Erythroblast (primary cell): ENCODE measurements at regions not wholly inside any gene's neighbourhood (a gene's known extent, or its start where the extent isn't known, plus 50 kb on each side); places are given as distances from the start of the nearest gene placed in this dataset.

Experiments used
- GATA1 ChIP-seq: IDR thresholded peaks from 2 replicates; pipeline ENCODE4 v1.6.1; 2011; ENCODE audit warnings: low read depth, mild to moderate bottlenecking, control low read depth, low read length, moderate library complexity
- POLR2A ChIP-seq: IDR thresholded peaks from 2 replicates; pipeline ENCODE4 v1.6.1; 2011; ENCODE audit warnings: mild to moderate bottlenecking, low read length

DNA sequence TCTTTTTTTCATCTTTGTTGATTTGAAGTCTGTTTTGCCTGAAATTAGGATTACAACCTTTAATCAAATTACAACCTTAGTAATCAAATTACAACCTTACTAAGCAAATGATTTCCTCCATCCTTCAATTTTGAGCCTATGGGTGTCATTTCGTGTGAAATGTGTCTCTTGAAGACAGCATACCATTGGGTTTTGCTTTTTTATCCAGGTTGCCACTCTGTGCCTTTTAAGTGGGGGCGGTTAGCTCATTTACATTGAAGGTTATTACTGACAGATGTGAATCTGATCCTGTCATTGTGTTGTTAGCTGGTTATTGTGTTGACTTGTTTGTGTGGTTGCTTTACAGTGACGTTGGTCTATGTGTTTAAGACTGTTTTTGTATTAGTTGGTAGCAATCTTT lies 74.8 kb upstream of the BCL9 start:
- TF ChIP-seq POLR2A (no peak), GATA1 (no peak)
